IMR-90 (cell line): ENCODE measurements at regions not wholly inside any gene's neighbourhood (a gene's known extent, or its start where the extent isn't known, plus 50 kb on each side); places are given as distances from the start of the nearest gene placed in this dataset.

Source experiments
- ATAC-seq: fragments of 200-7000 bp; cut with Tn5 transposase; 2 replicates; pipeline ENCODE4 v1.9.1; 2020; ENCODE audit warnings: low read depth, mild to moderate bottlenecking, moderate library complexity
- BruUV-seq: library from RNA; stranded (reverse); fragments of 400-500 nt; replicated peaks from 2 replicates; lab custom pipeline; 2021; lab: Mats Ljungman, UMichigan
- CTCF ChIA-PET: fragments of 300-600 bp; formaldehyde crosslinking; extraction: SDS; loops from one replicate; lab custom pipeline; 2021; ENCODE audit warnings: antibody characterized with exemption; lab: Yijun Ruan, JAX
- POLR2A ChIA-PET: fragments of 300-600 bp; sonication (Branson Sonifier 250); formaldehyde crosslinking; loops from one replicate; lab custom pipeline; 2022; ENCODE audit warnings: antibody characterized with exemption; ENCODE audit not compliant: unreplicated experiment; lab: Charles Lee
- DNase-seq: peaks from one replicate; pipeline ENCODE4 v3.0.0; 2013
- H2AFZ ChIP-seq: replicated peaks from 2 replicates; pipeline ENCODE3; 2013; ENCODE audit warnings: low read length, mild to moderate bottlenecking; ENCODE audit not compliant: poor library complexity
- H2AK5ac ChIP-seq: 2 replicates; pipeline ENCODE4 v1.6.1; 2013; ENCODE audit warnings: low read depth, low read length, inconsistent platforms
- H2AK9ac ChIP-seq: replicated peaks from 2 replicates; pipeline ENCODE3; 2013; ENCODE audit warnings: mild to moderate bottlenecking, low read depth, low read length, moderate library complexity; ENCODE audit not compliant: poor library complexity
- H2BK120ac ChIP-seq: 2 replicates; pipeline ENCODE4 v1.6.1; 2013; ENCODE audit warnings: low read depth, low read length, inconsistent platforms
- H2BK15ac ChIP-seq: 3 replicates; pipeline ENCODE4 v1.6.1; 2013; ENCODE audit warnings: low read depth, low read length, inconsistent platforms
- H2BK20ac ChIP-seq: 2 replicates; pipeline ENCODE4 v1.6.1; 2013; ENCODE audit warnings: low read depth, mild to moderate bottlenecking, inconsistent platforms, low read length, moderate library complexity
- H2BK5ac ChIP-seq: 2 replicates; pipeline ENCODE4 v1.6.1; 2013; ENCODE audit warnings: mild to moderate bottlenecking, low read depth, low read length, inconsistent platforms; ENCODE audit not compliant: poor library complexity, severe bottlenecking
- H3K14ac ChIP-seq: replicated peaks from 2 replicates; pipeline ENCODE4 v1.6.1; 2013; ENCODE audit warnings: low read depth, low read length, inconsistent platforms
- H3K18ac ChIP-seq: 2 replicates; pipeline ENCODE4 v1.6.1; 2013; ENCODE audit warnings: low read depth, low read length, control low read depth
- H3K23ac ChIP-seq: 2 replicates; pipeline ENCODE4 v1.6.1; 2013; ENCODE audit warnings: low read depth, low read length, inconsistent platforms
- H3K27ac ChIP-seq: 2 replicates; pipeline ENCODE4 v1.5.1; 2013; ENCODE audit warnings: mild to moderate bottlenecking, control low read depth, low read length; ENCODE audit not compliant: insufficient read depth
- H3K27me3 ChIP-seq: 2 replicates; pipeline ENCODE4 v1.6.1; 2013; ENCODE audit warnings: low read length; ENCODE audit not compliant: control insufficient read depth, insufficient read depth
- H3K36me3 ChIP-seq: 2 replicates; pipeline ENCODE4 v1.6.1; 2013; ENCODE audit warnings: low read length, mixed read lengths; ENCODE audit not compliant: control insufficient read depth, insufficient read depth
- H3K4ac ChIP-seq: 2 replicates; pipeline ENCODE4 v1.6.1; 2013; ENCODE audit warnings: low read depth, low read length, inconsistent platforms
- H3K4me1 ChIP-seq: 2 replicates; pipeline ENCODE4 v1.6.1; 2013; ENCODE audit warnings: low read length, mixed read lengths; ENCODE audit not compliant: control insufficient read depth, insufficient read depth
- H3K4me2 ChIP-seq: 2 replicates; pipeline ENCODE4 v1.6.1; 2013; ENCODE audit warnings: low read depth, mild to moderate bottlenecking, control low read depth, low read length, moderate library complexity
- H3K4me3 ChIP-seq: 2 replicates; pipeline ENCODE4 v1.5.1; 2013; ENCODE audit warnings: low read depth, mild to moderate bottlenecking, control low read depth, low read length, moderate library complexity; ENCODE audit not compliant: insufficient read depth
- H3K56ac ChIP-seq: 2 replicates; pipeline ENCODE4 v1.6.1; 2013; ENCODE audit warnings: low read length, inconsistent platforms; ENCODE audit not compliant: insufficient read depth; ENCODE audit errors: extremely low read depth
- H3K79me1 ChIP-seq, 2 experiments: 2 replicates each; pipeline ENCODE4 v1.6.1; 2013; ENCODE audit warnings: low read length in 2 of 2, inconsistent platforms in 1 of 2, low read depth in 1 of 2
- H3K9ac ChIP-seq: 2 replicates; pipeline ENCODE4 v1.6.1; 2013; ENCODE audit warnings: low read depth, low read length, control low read depth
- H3K9me1 ChIP-seq: 2 replicates; pipeline ENCODE4 v1.6.1; 2013; ENCODE audit warnings: low read length, inconsistent platforms; ENCODE audit not compliant: insufficient read depth
- H3K9me3 ChIP-seq: 2 replicates; pipeline ENCODE4 v1.6.1; 2013; ENCODE audit warnings: low read length; ENCODE audit not compliant: control insufficient read depth, insufficient read depth
- H4K20me1 ChIP-seq: 2 replicates; pipeline ENCODE4 v1.6.1; 2013; ENCODE audit warnings: low read length, inconsistent platforms; ENCODE audit not compliant: insufficient read depth
- H4K5ac ChIP-seq: 2 replicates; pipeline ENCODE4 v1.6.1; 2013; ENCODE audit warnings: mild to moderate bottlenecking, low read depth, low read length, control low read depth
- H4K8ac ChIP-seq, 2 experiments: 2 replicates each; pipeline ENCODE4 v1.6.1; 2013; ENCODE audit warnings: low read depth in 2 of 2, low read length in 2 of 2, control low read depth in 1 of 2, inconsistent platforms in 1 of 2
- H4K91ac ChIP-seq: 2 replicates; pipeline ENCODE4 v1.6.1; 2013; ENCODE audit warnings: low read depth, low read length, inconsistent platforms; ENCODE audit not compliant: insufficient read depth
- CEBPB ChIP-seq: IDR thresholded peaks from 2 replicates; pipeline ENCODE4 v1.6.1; 2012; ENCODE audit warnings: low read depth, low read length, improper control_type of control experiment
- CHD1 ChIP-seq: IDR thresholded peaks from 2 replicates; pipeline ENCODE4 v1.6.1; 2012; ENCODE audit warnings: low read depth, low read length, improper control_type of control experiment
- FOS ChIP-seq: fragments of 150-350 bp; IDR thresholded peaks from 2 replicates; pipeline ENCODE4 v1.6.1; 2016; ENCODE audit warnings: low read depth, low read length
- MAFK ChIP-seq: IDR thresholded peaks from 2 replicates; pipeline ENCODE4 v1.6.1; 2012; ENCODE audit warnings: low read depth, low read length, improper control_type of control experiment
- MAZ ChIP-seq: IDR thresholded peaks from 2 replicates; pipeline ENCODE4 v1.6.1; 2012; ENCODE audit warnings: low read depth, mild to moderate bottlenecking, low read length, improper control_type of control experiment, moderate library complexity, borderline replicate concordance
- RAD21 ChIP-seq: IDR thresholded peaks from 2 replicates; pipeline ENCODE4 v1.6.1; 2012; ENCODE audit warnings: low read length, improper control_type of control experiment
- RCOR1 ChIP-seq: IDR thresholded peaks from 2 replicates; pipeline ENCODE4 v1.6.1; 2012; ENCODE audit warnings: mild to moderate bottlenecking, low read length, improper control_type of control experiment; ENCODE audit not compliant: insufficient replicate concordance
- RFX5 ChIP-seq: IDR thresholded peaks from 2 replicates; pipeline ENCODE4 v1.8.0; 2012; ENCODE audit warnings: low read depth, mild to moderate bottlenecking, low read length, moderate library complexity
- SMC3 ChIP-seq: fragments of 150-350 bp; IDR thresholded peaks from 2 replicates; pipeline ENCODE4 v1.6.1; 2016; ENCODE audit warnings: low read depth, mild to moderate bottlenecking, antibody characterized with exemption, low read length, moderate library complexity
- WGBS, 2 experiments: methylation state at CpG; one replicate each; pipeline versions ENCODE4 v1.1.5 to v1.1.7; 2013; ENCODE audit warnings: missing lambda C conversion rate in 2 of 2; ENCODE audit not compliant: insufficient read length in 1 of 2; ENCODE audit errors: extremely low coverage in 2 of 2; 5-methylcytosine and 5-hydroxymethylcytosine counted together
- dilution Hi-C: fragments of 300-500 bp; cut with HindIII; formaldehyde crosslinking; loops from one replicate; pipeline ENCODE4 v1.14.3; 2018; ENCODE audit warnings: low sequenced_read_pairs; ENCODE audit not compliant: unreplicated experiment
- in situ Hi-C: fragments of 300-500 bp; cut with MboI; formaldehyde crosslinking; loops from 3 replicates; pipeline ENCODE4 v1.14.3; 2019; ENCODE audit warnings: low sequenced_read_pairs, inconsistent platforms, mixed read lengths
- intact Hi-C: fragments of 100-400 bp; cut with micrococcal nuclease; formaldehyde crosslinking; loops from 2 replicates; pipeline ENCODE4 v1.10.0; 2022

DNA sequence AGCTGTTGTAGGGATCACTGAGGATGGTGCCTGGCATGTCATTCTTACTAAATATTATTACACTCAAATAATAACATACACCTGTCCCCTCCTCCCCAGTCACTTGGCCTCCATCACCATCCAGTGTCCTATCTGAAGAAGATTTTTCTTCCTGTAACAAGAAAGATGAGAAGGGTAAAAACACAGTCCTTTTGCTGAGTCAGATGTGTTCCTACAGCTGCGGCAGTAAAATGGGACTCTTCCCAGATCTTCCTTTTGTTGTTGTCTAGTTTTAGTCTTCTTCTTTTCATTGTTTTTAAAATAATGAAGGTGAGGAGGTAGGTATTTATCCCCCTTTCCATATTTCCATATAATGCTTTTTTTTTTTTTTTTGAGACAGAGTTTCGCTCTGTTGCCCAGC lies 83.1 kb upstream of the RFLNA start:
- no peak for ATAC-seq
- no peak overlapping the region for H4K8ac ChIP-seq
- H2BK5ac ChIP-seq = no peak overlapping the region
- H4K20me1 ChIP-seq = no peaks in the 10 kb centered on the region
- H4K91ac ChIP-seq = no peak overlapping the region
- H3K4me1 ChIP-seq = no peaks in the 10 kb centered on the region
- no peak for TF ChIP-seq MAFK
- no peak for TF ChIP-seq MAZ
- TF ChIP-seq RAD21 = no peak
- no peak for TF ChIP-seq CHD1
- no peak for TF ChIP-seq FOS
- TF ChIP-seq RCOR1 = no peak
- no peak for TF ChIP-seq RFX5
- TF ChIP-seq SMC3 = no peak
- no peak for TF ChIP-seq CEBPB
- H2BK15ac ChIP-seq = no peak overlapping the region
- no peak overlapping the region for H2AFZ ChIP-seq
- H3K4me3 ChIP-seq = no peak overlapping the region
- no peak overlapping the region for H2BK120ac ChIP-seq
- DNase-seq = no peak
- no peak overlapping the region for H2BK20ac ChIP-seq
- H3K4ac ChIP-seq = no peak overlapping the region
- H3K27me3 ChIP-seq = peaks cover 20% of the 10 kb centered on the region
- ChIA-PET POLR2A (no interaction called here), CTCF (no interaction called here)
- no peak overlapping the region for H3K14ac ChIP-seq
- no peak overlapping the region for H3K18ac ChIP-seq
- H3K56ac ChIP-seq = no peak overlapping the region
- no peak overlapping the region for H2AK9ac ChIP-seq
- no peak overlapping the region for H3K9ac ChIP-seq
- intact Hi-C loops (no loop called here), dilution Hi-C loops (no loop called here), in situ Hi-C loops (no loop called here)
- H3K27ac ChIP-seq = no peak overlapping the region
- no peaks in the 10 kb centered on the region for H3K9me1 ChIP-seq
- H3K36me3 ChIP-seq = no peaks in the 10 kb centered on the region
- no peak overlapping the region for H4K5ac ChIP-seq
- no CpG with 5 or more reads among the region's 2 CpGs for WGBS, 2 experiments
- no peak overlapping the region for H3K4me2 ChIP-seq
- H2AK5ac ChIP-seq = no peak overlapping the region
- no peak overlapping the region for H3K23ac ChIP-seq
- H3K9me3 ChIP-seq = peaks cover 17% of the 10 kb centered on the region
- BruUV-seq = no TSS peak
- no peaks in the 10 kb centered on the region for H3K79me1 ChIP-seq
